Stimulated activated naive CD8-positive, alpha-beta T cell treated with anti-CD3 and anti-CD28 coated beads, Interleukin-15, amount 100 ng/mL, for 72 hours (primary cell): ENCODE measurements at regions not wholly inside any gene's neighbourhood (a gene's known extent, or its start where the extent isn't known, plus 50 kb on each side); places are given as distances from the start of the nearest gene placed in this dataset.
"Not testable (repeated sequence)": the region's sequence is repeated elsewhere in the genome, so short reads cannot be mapped to it uniquely, and the experiment has no call there.

ENCODE experiments used
- ATAC-seq: fragments of 150-1000 bp; cut with Tn5 transposase; 2 replicates; pipeline ENCODE4 v1.10.0; 2021; ENCODE audit warnings: mild to moderate bottlenecking, moderate library complexity
- DNase-seq, 2 donors: peaks; one replicate each; pipeline ENCODE4 v3.0.0; 2021 to 2022
- H3K27ac Mint-ChIP-seq, 2 donors: one replicate each; pipeline ENCODE4 v1.8.0; 2022; ENCODE audit warnings: mild to moderate bottlenecking in 2 of 2, mixed read lengths in 2 of 2, moderate library complexity in 2 of 2
- H3K27me3 Mint-ChIP-seq: one replicate; pipeline ENCODE4 v1.8.0; 2022; ENCODE audit warnings: mixed read lengths
- H3K4me1 Mint-ChIP-seq: one replicate; pipeline ENCODE4 v1.8.0; 2022; ENCODE audit warnings: mild to moderate bottlenecking, mixed read lengths
- H3K4me3 Mint-ChIP-seq, 2 donors: one replicate each; pipeline ENCODE4 v1.8.0; 2022; ENCODE audit warnings: mild to moderate bottlenecking in 2 of 2, mixed read lengths in 2 of 2, moderate library complexity in 1 of 2
- H3K9me3 Mint-ChIP-seq, 2 donors: one replicate each; pipeline ENCODE4 v1.8.0; 2022; ENCODE audit warnings: mixed read lengths in 2 of 2

DNA sequence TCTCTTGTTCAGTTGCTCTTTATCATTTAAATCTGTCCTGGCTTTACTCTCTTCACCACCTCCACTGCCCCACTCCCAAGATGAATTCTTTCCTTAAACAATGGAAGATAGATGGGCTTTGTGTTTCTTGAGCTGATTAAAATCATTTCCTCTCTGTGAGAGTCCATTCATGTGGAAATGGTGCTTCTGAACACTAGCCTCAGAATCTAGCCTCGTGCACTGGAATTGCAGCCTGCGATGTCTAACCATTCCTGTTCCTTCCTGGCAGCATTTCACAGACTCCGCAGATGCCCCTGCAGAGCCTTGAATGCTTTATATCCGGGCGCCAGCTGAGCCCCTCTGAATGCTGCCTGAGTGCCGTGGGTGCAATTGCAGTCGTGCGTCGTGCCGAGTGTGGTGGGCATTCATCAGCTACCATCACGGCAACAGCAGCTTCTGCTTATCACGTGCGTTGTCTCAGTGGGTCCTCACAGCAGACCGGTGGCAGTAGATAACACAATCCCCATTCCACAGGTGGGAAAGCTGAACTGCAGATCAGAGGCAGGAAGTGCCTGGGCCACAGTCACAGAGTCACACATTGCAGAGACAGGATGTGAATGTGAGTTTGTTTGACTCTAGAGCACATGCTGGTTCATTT, 172.8 kb upstream of the WSCD1 start:
- Mint-ChIP-seq H3K27me3 (peaks cover 45% of the 10 kb centered on the region), H3K9me3 (no peaks in the 10 kb centered on the region), H3K27ac (peak overlapping the region in 1 of 2 donors; percentile 28), H3K4me1 (peaks cover 10% of the 10 kb centered on the region), H3K4me3 (no peak overlapping the region)
- no peak for DNase-seq
- no peak for ATAC-seq

GRCh38 chr17:5897981-5898380, 172.2 kb upstream of the WSCD1 start:
- H3K27me3 Mint-ChIP-seq, result peaks cover 42% of the 10 kb centered on the region
- not testable (repeated sequence) for H3K9me3 Mint-ChIP-seq, ATAC-seq, DNase-seq, H3K4me3 Mint-ChIP-seq, H3K27ac Mint-ChIP-seq
- H3K4me1 Mint-ChIP-seq, result peaks cover 10% of the 10 kb centered on the region

- Mint-ChIP-seq H3K9me3 (no peaks in the 10 kb centered on the region), H3K27ac (peak overlapping the region in 1 of 2 donors; percentile 27), H3K4me3 (no peak overlapping the region), H3K27me3 (peaks cover 38% of the 10 kb centered on the region), H3K4me1 (peaks cover 10% of the 10 kb centered on the region)
- ATAC-seq (no peak), DNase-seq (no peak)
These were observed 171.8 kb upstream of the WSCD1 start for GRCh38 chr17:5898406-5898805.

DNA sequence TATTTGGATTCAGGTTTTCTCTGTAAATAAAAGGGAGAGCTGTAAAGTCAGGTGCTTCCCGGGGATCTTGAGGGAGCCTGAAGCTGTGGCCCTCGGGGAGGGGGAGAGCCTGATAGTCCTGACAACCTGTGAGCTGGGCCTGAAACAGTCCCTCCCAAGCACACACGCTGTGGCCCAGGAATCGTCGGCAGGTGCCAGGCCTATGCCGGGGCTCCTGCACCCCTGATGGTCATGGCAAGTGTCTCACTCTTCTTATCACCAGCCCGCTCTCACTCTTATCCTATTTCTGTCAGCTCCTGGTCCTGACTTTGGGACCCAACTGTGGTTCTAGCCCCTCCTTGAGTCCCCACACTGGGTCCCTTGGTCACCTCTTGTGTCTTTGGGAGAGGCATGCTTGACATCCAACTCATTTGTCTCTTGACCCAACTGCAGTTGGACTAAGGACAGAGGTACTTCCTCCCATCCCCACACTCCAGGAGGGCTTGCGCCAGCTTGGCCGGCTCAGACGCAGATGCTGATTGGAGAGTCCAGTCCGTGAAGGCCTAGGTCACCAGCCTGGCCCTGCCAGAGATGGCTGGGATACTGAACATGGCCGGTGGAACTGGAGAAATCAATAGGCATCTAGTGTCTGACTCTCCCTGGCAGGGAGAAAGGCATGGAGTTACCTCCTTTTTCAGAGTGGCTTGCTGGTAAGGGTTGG, 170.5 kb upstream of the WSCD1 start:
- H3K9me3 Mint-ChIP-seq, result peaks cover 0 to 5% of the 10 kb centered on the region in 2 donors
- H3K27me3 Mint-ChIP-seq, result peaks cover 31% of the 10 kb centered on the region
- no peak overlapping the region for H3K4me3 Mint-ChIP-seq
- H3K4me1 Mint-ChIP-seq, result peaks cover 10% of the 10 kb centered on the region
- no peak overlapping the region for H3K27ac Mint-ChIP-seq
- ATAC-seq (no peak), DNase-seq (no peak)

DNA sequence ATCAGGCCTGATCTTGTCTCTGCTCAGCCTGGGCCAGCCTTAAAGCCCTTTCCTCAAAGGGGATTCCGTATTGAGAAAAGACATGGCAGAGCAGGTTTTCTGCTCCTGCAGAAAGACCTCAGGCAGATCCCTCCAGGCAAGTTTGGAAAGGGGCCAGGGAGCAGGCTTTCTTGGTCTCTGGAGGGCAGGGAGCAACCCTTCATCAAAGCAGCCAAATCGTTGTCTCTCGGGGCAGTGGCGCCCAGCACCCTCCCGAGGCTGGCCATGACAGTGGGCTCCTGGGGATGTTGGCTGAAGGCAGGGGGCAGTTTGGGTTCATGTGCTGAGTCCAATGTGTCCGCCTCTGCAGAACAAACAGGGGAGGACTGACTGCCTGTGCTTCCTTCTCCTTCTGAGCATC, 168.4 kb upstream of the WSCD1 start:
- H3K27ac Mint-ChIP-seq, result no peak overlapping the region
- peaks cover 0 to 10% of the 10 kb centered on the region in 2 donors for H3K9me3 Mint-ChIP-seq
- ATAC-seq (no peak), DNase-seq (no peak)
- no peak overlapping the region for H3K4me3 Mint-ChIP-seq
- peaks cover 17% of the 10 kb centered on the region for H3K27me3 Mint-ChIP-seq
- H3K4me1 Mint-ChIP-seq, result peaks cover 10% of the 10 kb centered on the region

DNA sequence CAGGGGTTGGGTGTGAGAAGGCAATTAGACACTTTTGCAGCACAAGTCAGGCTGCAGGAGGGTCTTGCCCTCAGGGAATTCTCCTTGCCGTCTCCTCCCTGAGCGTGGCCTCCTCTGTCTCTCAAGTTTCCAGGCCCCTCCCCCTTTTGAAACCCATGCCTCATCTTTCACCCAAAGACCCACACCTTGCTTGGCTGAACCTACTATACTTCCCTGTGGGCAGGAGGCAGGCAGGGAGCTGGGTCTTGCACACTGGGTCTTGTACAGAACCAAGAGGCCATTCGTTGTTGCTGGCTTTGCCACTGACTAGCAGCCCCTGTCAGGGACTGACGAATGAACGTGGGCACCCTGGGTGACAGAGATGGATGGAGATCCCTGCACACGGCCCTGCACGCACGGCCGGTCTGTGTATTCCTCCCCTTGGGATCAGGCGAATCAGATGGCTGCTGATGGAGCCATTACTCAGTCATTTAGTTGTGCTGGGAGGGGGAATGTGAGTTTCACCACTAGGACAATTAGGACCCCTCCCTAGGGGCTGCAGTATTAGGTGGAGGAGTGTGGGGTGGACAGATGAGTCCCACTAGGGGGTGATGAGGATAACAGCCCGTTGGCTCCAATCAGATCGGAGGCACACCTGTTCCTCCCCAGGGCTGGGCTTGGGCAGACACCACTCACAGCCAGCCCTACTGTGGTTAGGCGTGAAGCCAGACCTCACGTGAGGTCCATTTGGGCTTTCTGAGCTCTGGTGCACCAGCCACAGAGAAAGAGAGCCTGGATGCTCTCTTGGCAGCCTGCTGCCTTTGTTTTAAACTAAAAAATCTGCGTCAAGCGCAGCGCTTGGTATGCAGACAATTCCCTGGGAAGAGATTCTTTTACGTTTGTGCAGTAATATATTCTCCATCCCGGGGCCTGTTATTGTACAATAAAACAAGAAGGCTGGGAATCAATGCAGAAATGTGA, 167.7 kb upstream of the WSCD1 start:
- no peak for DNase-seq
- no peak overlapping the region for H3K4me3 Mint-ChIP-seq
- peaks cover 4% of the 10 kb centered on the region for H3K4me1 Mint-ChIP-seq
- no peak overlapping the region for H3K27ac Mint-ChIP-seq
- H3K9me3 Mint-ChIP-seq, result peaks cover 0 to 10% of the 10 kb centered on the region in 2 donors
- peaks cover 10% of the 10 kb centered on the region for H3K27me3 Mint-ChIP-seq
- no peak for ATAC-seq

GRCh38 chr17:5911919-5912318, 158.3 kb upstream of the WSCD1 start:
- no peaks in the 10 kb centered on the region for H3K4me1 Mint-ChIP-seq

GRCh38 chr17:5913032-5913531, 157.1 kb upstream of the WSCD1 start:
- DNase-seq (no peak), ATAC-seq (no peak)
- Mint-ChIP-seq H3K27me3 (peaks cover 8% of the 10 kb centered on the region), H3K4me1 (no peaks in the 10 kb centered on the region), H3K4me3 (no peak overlapping the region), H3K27ac (peak overlapping the region in 1 of 2 donors; percentile 7), H3K9me3 (no peaks in the 10 kb centered on the region)

More at GRCh38 chr17:5911919-5912318, 158.3 kb upstream of the WSCD1 start:
- ATAC-seq (no peak), DNase-seq (no peak)
- Mint-ChIP-seq H3K27ac (no peak overlapping the region), H3K27me3 (peaks cover 8% of the 10 kb centered on the region), H3K9me3 (no peaks in the 10 kb centered on the region), H3K4me3 (no peak overlapping the region)

DNA sequence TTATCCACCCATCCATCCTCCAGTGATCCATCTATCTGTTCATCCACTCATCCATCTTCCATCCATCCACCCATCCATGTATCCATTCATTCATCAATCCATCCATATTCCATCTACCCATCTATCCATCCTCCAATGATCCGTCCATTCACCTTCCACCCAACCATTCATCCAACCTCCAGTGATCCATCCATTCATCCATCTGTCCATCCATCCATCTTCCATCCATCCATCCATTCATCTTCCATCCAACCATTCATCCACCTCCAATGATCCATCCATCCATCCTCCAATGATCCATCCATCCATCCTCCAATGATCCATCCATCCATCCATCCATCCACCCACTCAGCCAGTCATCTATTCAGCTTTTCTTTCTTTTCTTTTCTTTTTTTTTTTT, 156.5 kb upstream of the WSCD1 start:
- peaks cover 8% of the 10 kb centered on the region for H3K27me3 Mint-ChIP-seq
- H3K27ac Mint-ChIP-seq, result no peak overlapping the region
- no peak overlapping the region for H3K4me3 Mint-ChIP-seq
- DNase-seq (no peak), ATAC-seq (no peak)
- no peaks in the 10 kb centered on the region for H3K4me1 Mint-ChIP-seq
- no peaks in the 10 kb centered on the region for H3K9me3 Mint-ChIP-seq

DNA sequence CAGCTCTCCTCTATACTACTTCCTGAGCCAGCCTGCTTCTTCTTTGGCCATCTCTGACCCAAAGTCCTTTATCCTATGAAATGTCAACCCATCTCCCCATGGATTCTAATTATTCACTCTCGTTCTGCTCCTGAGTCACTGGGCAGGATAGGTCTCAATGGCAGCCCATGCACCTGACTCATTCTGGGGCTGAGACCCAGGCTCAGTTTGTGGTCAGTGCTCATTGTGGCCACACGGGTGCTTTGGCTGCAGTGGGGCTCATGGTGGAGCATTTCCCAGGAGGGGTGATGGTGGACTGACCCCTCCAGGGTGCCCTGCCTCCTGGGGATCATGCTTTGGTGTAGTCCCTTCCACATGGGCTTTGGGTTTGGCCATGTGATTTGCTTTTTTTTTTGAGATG, 154.8 kb upstream of the WSCD1 start:
- peaks cover 9% of the 10 kb centered on the region for H3K27me3 Mint-ChIP-seq
- DNase-seq, result no peak
- no peak overlapping the region for H3K27ac Mint-ChIP-seq
- no peaks in the 10 kb centered on the region for H3K4me1 Mint-ChIP-seq
- ATAC-seq, result no peak
- H3K4me3 Mint-ChIP-seq, result no peak overlapping the region
- no peaks in the 10 kb centered on the region for H3K9me3 Mint-ChIP-seq

DNA sequence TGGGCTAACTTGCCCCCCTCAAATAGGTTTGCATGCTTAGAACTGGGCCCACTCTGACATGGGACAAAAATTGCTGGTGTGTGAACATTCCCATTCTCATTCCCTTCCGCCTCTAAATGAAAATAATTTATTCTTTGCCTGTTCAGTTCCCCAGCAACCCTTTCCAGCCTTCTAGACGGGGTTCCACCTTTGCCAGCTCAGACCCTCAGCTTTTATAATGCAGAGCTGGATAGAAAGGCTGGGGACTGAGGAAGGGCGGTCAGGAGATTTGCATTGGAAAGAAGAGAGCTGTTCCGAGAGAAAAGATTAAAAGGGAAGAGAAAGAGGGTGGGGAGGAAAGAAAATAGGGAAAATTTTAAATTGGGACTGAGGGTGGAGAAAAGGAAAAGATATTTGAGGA, 151.1 kb upstream of the WSCD1 start:
- DNase-seq (no peak), ATAC-seq (no peak)
- no peaks in the 10 kb centered on the region for H3K9me3 Mint-ChIP-seq
- H3K4me1 Mint-ChIP-seq, result no peaks in the 10 kb centered on the region
- peaks cover 9% of the 10 kb centered on the region for H3K27me3 Mint-ChIP-seq
- H3K27ac Mint-ChIP-seq, result no peak overlapping the region
- H3K4me3 Mint-ChIP-seq, result no peak overlapping the region

DNA sequence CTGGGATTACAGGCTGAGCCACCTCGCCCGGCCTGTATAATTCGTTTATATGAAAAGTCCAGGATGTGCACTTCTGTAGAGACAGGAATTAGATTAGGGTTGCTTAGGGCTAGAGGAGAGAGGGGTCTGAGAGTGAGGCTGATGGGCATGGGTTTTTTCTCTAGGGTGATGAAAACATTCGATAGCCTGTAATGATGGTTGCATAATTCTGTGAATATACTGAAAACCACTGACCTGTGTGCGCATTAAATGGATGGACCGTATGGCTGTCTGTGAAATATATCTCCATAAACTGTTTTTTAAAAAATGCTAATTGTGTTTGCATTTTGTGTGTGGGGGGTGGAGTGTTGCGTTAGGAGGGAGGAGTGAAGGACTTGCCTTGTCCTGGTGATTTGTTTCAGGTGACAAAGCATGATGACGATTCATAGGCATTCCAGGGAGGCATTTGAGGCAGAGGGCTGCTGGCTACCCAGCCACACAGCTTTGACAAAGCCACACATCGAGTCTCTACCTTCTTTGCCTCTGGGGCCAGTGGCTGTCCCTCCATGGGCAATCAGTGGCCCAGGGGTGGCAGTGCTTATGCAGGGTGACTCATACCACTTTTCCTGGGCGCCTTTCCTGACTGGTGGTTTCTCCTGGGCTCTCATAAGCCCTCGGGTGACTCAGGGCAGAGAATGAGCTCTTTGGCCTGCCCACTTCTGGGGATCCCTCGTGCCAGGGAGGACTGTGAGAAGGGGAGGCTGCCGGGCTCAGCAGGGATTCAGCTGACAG, 148.5 kb upstream of the WSCD1 start:
- no peaks in the 10 kb centered on the region for H3K4me1 Mint-ChIP-seq
- peaks cover 9% of the 10 kb centered on the region for H3K27me3 Mint-ChIP-seq
- ATAC-seq (no peak), DNase-seq (no peak)
- H3K9me3 Mint-ChIP-seq, result no peaks in the 10 kb centered on the region
- no peak overlapping the region for H3K27ac Mint-ChIP-seq
- H3K4me3 Mint-ChIP-seq, result no peak overlapping the region

- ATAC-seq, result no peak
- no peaks in the 10 kb centered on the region for H3K9me3 Mint-ChIP-seq
- peaks cover 14% of the 10 kb centered on the region for H3K27me3 Mint-ChIP-seq
- H3K4me1 Mint-ChIP-seq, result no peaks in the 10 kb centered on the region
- H3K27ac Mint-ChIP-seq, result no peak overlapping the region
- DNase-seq, result no peak
- no peak overlapping the region for H3K4me3 Mint-ChIP-seq
These were observed 147.7 kb upstream of the WSCD1 start for GRCh38 chr17:5922476-5922875.

DNA sequence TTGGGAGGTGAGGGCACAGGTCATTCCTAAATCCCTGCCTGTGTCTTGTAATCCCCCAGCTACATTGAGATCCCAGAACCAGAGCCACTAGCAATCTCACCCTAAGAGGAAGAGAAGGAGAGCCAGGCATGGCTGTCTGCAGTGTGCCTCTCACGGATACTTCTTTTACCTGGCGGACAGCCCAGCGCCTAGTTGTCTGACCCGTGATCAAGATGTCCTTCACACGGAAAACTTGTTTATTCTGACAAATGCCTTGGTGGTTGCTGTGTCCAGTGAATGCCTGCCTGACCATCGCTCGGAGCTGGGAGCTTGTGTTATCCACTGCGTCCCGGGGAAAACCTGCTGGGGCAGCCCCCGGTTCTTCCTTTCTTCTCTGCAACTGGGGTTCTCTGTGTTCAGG, 140.5 kb upstream of the WSCD1 start:
- H3K4me3 Mint-ChIP-seq, result no peak overlapping the region
- no peaks in the 10 kb centered on the region for H3K4me1 Mint-ChIP-seq
- peaks cover 0 to 5% of the 10 kb centered on the region in 2 donors for H3K9me3 Mint-ChIP-seq
- H3K27me3 Mint-ChIP-seq, result peaks cover 14% of the 10 kb centered on the region
- no peak for DNase-seq
- H3K27ac Mint-ChIP-seq, result no peak overlapping the region
- ATAC-seq, result no peak

DNA sequence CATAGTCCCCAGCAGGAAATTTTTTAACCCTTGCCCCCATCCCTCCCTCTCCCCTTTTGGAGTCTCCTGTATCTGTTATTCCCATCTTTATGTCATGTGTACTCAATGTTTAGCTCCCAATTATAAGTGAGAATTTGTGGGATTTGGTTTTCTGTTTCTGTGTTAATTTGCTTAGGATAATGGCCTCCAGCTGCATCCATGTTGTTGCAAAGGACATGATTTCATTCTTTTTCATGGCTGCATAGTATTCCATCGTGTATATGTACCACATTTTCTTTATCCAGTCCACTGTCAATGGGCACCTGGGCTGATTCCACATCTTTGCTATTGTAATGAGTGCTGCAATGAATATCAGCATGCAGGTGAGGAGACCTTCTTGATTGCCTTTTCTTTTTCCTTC, 139.6 kb upstream of the WSCD1 start:
- not testable (repeated sequence) for H3K9me3 Mint-ChIP-seq, H3K4me1 Mint-ChIP-seq, H3K27ac Mint-ChIP-seq, H3K4me3 Mint-ChIP-seq, ATAC-seq, DNase-seq
- H3K27me3 Mint-ChIP-seq, result peaks cover 14% of the 10 kb centered on the region
